ENCODE measurements at regions not wholly inside any gene's neighbourhood (a gene's known extent, or its start where the extent isn't known, plus 50 kb on each side); places are given as distances from the start of the nearest gene placed in this dataset.

GRCh38 chr6:878179-878578 lies 185.2 kb upstream of the EXOC2 start:
- Histone ChIP-seq H3K4me1 (ENCODE audit: insufficient read depth) (no peaks in the 10 kb centered on the region), H3K27ac (no peak overlapping the region), H3K27me3 (no peaks in the 10 kb centered on the region), H3K36me3 (no peaks in the 10 kb centered on the region), H3K9me3 (no peaks in the 10 kb centered on the region), H3K4me3 (no peak overlapping the region)
- intact Hi-C loops (cut with DNase I), result no loop called here
- TF ChIP-seq EP300 (IDR thresholded peaks at IDR 0.05) (no peak), CTCF (IDR thresholded peaks at IDR 0.05) (no peak), POLR2A (IDR thresholded peaks at IDR 0.05) (no peak)
- 81 to 87% (median 81%) methylated on average over 11 of the region's 11 CpGs for WGBS, 3 donors
- DNase-seq, result no peak

DNA sequence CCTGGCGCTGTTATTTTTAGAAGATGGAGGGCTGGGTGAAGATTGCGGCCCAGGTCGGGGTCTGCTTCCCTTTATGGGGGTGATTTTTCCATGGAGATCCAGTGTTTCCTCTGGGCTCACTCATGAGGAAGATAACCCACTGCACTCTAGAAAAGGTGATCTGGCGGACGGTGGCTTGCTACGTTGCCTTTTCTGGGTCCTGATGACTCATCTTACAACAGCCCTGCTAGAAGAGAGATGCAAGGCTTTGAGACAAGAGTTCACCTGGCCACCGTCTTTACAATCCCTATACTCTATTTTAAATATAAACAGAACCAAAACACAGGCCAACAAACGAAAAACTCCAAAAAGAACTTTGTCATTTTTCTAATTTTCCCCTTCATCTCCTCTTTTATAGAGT lies 182.1 kb upstream of the EXOC2 start:
- TF ChIP-seq EP300 (IDR thresholded peaks at IDR 0.05) (no peak), CTCF (IDR thresholded peaks at IDR 0.05) (no peak), POLR2A (IDR thresholded peaks at IDR 0.05) (no peak)
- intact Hi-C loops (cut with DNase I), result no loop called here
- Histone ChIP-seq H3K36me3 (no peaks in the 10 kb centered on the region), H3K27ac (no peak overlapping the region), H3K27me3 (no peaks in the 10 kb centered on the region), H3K4me3 (no peak overlapping the region), H3K9me3 (no peaks in the 10 kb centered on the region), H3K4me1 (ENCODE audit: insufficient read depth) (no peaks in the 10 kb centered on the region)
- DNase-seq, result no peak
- WGBS, 3 donors, result 72 to 73% (median 73%) methylated on average over 8 of the region's 8 CpGs

DNA sequence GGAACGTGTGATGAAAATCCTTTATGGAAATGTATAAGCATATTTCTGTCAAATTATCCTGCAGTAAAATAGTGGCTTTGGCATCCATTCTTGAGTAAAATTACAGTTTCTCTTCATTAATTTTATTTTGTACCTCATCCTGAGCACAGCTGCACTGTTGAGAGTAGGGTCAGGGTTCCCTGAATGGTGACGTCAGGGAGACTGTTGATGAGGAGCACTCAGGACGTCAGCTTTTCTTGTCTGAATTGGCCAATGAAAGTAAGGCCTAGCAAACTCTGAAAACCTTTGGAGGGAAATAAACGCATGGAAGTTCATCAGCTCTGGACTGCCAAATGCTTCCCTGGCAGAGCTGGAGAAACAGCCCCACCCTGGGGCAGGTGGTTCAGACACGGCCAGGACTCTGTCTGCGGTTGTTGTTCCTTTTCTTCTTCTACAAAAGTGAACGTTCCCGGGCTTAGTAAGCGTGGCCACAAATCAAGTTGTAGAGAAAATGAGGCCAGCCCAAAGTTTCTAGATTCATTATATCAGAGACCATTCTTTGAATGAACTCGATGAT lies 179.7 kb upstream of the EXOC2 start:
- H3K4me3 ChIP-seq, result no peak overlapping the region
- no peaks in the 10 kb centered on the region for H3K9me3 ChIP-seq
- H3K27me3 ChIP-seq, result no peaks in the 10 kb centered on the region
- TF ChIP-seq CTCF (IDR thresholded peaks at IDR 0.05), result no peak
- no peak for TF ChIP-seq POLR2A (IDR thresholded peaks at IDR 0.05)
- no peak for TF ChIP-seq EP300 (IDR thresholded peaks at IDR 0.05)
- intact Hi-C loops (cut with DNase I), result no loop called here
- no peak for DNase-seq
- WGBS, 3 donors, result 75 to 81% (median 78%) methylated on average over 10 of the region's 10 CpGs
- no peaks in the 10 kb centered on the region for H3K36me3 ChIP-seq
- no peak overlapping the region for H3K27ac ChIP-seq
- H3K4me1 ChIP-seq (ENCODE audit: insufficient read depth), result no peaks in the 10 kb centered on the region

DNA sequence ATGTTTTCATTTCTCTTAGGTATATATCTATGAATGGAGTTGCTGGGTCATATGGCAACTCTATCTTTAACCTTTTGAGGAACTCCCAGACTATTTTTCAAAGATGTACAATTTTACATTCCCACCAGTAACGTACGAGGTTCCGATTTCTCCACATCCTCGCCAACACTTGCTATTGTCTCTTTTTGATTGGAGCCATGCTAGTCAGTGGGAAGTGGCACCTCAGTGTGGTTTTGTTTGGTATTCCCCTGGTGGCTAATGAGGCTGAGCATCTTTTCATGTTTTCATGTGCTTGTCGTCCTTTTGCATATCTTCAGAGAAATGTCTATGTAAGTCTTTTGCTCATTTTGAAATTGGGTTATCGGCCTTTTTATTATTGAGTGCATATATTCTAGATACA lies 178.6 kb upstream of the EXOC2 start:
- Histone ChIP-seq H3K27ac (no peak overlapping the region), H3K9me3 (no peaks in the 10 kb centered on the region), H3K4me1 (ENCODE audit: insufficient read depth) (no peaks in the 10 kb centered on the region), H3K4me3 (no peak overlapping the region), H3K27me3 (no peaks in the 10 kb centered on the region), H3K36me3 (no peaks in the 10 kb centered on the region)
- 91 to 94% (median 92%) methylated on average over 6 of the region's 6 CpGs for WGBS, 3 donors
- TF ChIP-seq EP300 (IDR thresholded peaks at IDR 0.05) (no peak), POLR2A (IDR thresholded peaks at IDR 0.05) (no peak), CTCF (IDR thresholded peaks at IDR 0.05) (no peak)
- DNase-seq, result no peak
- intact Hi-C loops (cut with DNase I), result no loop called here

Measured in ovary (tissue), 7 donors.